Body of pancreas (tissue), 4 donors: ENCODE measurements at regions not wholly inside any gene's neighbourhood (a gene's known extent, or its start where the extent isn't known, plus 50 kb on each side); places are given as distances from the start of the nearest gene placed in this dataset.

Experiments used
- CTCF ChIP-seq, 7 experiments: fragments of 450-650 bp in 4 of 7; fragments of 200-600 bp in 3 of 7; sonication (generic) in 3 of 7; IDR thresholded peaks; one replicate each; pipeline ENCODE4 v1.5.1; 2016 to 2019; ENCODE audit warnings: antibody characterized with exemption in 7 of 7
- POLR2A ChIP-seq, 3 donors: fragments of 450-650 bp; IDR thresholded peaks; one replicate each; pipeline ENCODE4 v1.6.1; 2016; ENCODE audit warnings: antibody characterized with exemption in 3 of 3, mild to moderate bottlenecking in 2 of 3

GRCh38 chr10:3382092-3382491 lies 209.5 kb upstream of the PITRM1 start:
- TF ChIP-seq CTCF (IDR thresholded peaks at IDR 0.05) (no peak), POLR2A (IDR thresholded peaks at IDR 0.05) (no peak)
